ENCODE measurements at regions not wholly inside any gene's neighbourhood (a gene's known extent, or its start where the extent isn't known, plus 50 kb on each side); places are given as distances from the start of the nearest gene placed in this dataset.
"Not testable (repeated sequence)": the region's sequence is repeated elsewhere in the genome, so short reads cannot be mapped to it uniquely, and the experiment has no call there.

GRCh38 chrY:18704198-18704597, 69.3 kb downstream of the HSFY2 start:
- not testable (repeated sequence) for TF ChIP-seq POLR2A, CTCF (IDR thresholded peaks at IDR 0.05)

Data from Peyer's patch (tissue), 4 donors.